GM21619 (cell line): ENCODE measurements at regions not wholly inside any gene's neighbourhood (a gene's known extent, or its start where the extent isn't known, plus 50 kb on each side); places are given as distances from the start of the nearest gene placed in this dataset.

Source experiments
- ATAC-seq: cut with Tn5 transposase; IDR thresholded peaks from one replicate; pipeline ENCODE4 v1.9.1; 2021; ENCODE audit not compliant: unreplicated experiment

DNA sequence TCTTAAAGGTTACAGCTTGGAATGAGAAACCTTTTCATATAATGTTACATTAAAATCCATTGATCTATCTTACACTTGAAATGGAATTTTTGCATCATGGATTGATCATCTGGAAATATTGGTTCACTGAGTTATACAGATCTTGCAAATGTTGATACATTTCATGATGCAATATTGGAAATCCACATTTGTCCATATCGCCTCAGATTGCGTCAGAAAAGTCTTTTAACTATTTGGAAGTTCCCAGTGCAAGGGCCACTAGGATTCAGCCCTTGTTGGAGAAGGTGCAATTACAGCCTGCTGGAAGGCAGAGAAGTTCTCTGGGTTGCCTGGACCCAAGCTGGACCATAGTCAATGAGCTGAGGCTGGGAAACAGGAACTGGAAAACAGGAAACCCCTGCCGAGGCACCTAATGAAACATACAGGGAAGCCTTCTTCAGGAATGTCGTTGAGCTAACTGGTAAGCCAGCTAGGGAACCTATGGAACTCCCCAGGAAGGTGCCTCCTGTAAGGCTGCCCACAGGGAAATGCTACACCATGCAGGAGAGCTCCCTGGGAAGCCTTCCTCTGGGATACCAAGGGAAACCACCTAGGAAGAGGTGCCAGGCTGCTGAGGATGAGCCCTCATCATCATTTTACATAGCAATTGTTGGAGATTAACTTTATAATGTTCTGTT, 600.4 kb upstream of the CADM1 start:
- ATAC-seq: no peak

DNA sequence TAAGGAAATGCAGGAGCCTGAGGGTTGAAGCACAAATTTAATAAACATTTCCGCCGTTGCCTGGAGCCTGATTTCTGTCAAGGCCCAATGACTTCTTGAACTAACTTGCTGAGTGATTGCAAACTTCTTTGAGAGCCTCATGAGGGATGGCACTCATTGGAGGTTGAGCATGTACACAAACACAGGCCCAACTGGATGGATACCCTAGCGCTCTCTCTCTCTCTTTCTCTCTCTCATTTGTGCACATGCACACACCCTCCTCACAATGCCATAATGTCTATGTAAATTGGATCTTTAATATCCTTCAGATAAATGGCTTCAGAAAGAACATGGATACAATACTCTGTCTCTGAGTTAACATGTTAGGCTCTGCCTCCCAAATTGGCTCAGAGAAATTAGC, 597.7 kb upstream of the CADM1 start:
- ATAC-seq: no peak

DNA sequence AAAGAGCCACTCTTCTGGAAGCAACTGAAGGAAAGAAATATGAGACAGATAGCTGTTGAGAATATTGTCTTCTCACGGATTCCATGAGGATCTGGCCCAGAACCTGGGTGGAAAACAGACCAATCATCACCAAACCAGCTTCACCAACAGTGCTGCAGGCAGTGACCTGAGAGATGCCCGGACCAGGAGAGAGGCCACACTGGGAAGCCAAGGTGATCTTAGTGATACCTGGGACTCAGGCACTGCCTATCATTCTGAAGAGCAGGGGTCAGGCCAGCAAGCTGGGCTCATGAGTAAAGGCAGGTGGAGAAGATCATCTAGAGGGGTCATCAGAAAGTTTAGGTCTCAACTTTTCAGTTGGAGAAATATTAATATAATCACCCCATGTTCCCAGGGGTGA, 595.8 kb upstream of the CADM1 start:
- no peak for ATAC-seq

DNA sequence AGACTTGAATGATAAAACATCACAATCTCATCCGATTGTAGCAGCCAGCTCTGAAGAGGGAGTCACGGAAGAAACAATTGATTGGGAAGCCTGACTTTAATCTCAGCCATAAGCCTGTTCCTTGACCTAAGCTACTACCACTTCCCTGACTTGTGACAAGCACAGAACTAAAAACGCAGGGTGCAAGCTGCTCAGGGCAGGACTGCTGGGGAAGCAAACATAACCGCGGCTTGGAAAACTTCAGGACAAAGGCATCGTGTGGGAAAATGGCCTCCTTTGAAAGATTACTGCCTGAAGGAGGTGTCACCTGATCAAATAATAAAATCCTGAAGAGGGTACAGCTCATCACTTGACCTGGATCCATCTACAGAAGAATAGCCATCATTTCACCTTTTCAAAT, 595.3 kb upstream of the CADM1 start:
- ATAC-seq: no peak

DNA sequence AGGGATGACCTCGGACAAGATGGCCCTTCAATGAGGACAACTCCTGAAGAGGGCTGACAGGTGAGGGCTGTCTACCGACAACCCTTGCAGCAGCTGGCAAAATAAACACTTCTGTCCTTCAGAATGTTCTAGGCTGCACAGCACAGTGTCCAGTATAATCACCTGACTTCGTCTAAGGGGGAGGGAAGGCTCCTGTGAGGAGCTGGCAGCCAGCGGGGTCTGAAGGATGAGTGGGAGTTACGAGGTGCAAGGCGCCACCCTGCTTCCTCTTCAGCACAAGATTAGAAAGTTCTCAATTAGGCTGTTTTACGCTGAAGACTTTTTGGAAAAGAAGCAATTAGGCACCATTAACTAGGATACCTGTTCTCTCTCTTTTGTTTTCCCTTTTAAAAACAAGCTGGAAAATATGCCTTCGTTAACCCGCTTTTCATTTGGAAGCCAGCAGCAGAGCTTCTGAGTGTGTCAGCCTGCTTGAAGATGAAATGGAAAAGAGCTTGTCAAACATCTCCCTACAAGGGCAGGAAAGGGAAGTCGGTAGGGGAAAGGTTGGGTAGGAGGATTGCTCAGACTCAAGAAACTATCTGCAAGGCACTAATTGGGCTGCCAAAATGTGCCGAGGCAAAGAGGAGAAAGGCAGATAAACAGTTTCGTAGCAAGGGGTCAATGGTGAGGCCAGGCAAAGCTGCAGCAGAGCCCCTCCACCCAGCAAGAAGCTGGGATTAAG, 592.2 kb upstream of the CADM1 start:
- ATAC-seq: no peak

DNA sequence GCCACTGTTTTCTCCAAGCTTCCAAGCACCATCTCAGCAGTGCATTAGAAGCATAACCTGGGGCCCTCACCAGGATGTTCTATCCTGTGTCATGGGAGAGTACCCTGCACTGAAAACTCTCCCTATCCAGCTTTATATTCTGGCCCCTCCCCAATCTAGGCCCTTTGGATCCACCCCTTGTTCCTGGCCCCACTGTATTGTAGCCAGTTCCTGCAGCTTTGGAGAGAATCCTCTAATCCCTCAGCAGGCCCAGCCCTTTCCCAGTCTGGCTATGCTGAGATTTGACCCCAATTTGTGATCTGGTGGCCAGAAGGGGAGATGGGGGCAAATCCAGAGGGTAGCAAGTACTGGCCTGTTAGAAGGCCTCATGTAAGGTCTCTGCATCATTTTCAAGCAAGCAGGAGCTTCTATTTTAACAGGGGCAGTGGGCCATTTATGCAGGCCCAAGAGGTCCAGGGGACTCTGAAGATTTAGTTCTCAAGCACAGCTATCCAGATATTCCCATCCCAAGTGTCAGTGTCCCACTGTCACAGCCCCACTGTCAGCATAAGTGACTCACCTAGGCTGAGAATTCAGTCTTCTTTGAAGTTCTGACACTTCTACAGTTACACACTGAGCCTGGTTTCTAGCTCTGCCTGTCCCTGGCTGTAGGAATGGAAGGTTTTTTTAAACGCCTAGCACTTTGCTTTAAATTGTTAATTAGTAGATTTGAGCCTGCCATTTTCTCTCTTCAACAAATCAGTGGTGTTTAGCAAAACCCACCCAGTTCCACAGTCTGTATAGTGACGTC, 589.5 kb upstream of the CADM1 start:
- no peak for ATAC-seq

DNA sequence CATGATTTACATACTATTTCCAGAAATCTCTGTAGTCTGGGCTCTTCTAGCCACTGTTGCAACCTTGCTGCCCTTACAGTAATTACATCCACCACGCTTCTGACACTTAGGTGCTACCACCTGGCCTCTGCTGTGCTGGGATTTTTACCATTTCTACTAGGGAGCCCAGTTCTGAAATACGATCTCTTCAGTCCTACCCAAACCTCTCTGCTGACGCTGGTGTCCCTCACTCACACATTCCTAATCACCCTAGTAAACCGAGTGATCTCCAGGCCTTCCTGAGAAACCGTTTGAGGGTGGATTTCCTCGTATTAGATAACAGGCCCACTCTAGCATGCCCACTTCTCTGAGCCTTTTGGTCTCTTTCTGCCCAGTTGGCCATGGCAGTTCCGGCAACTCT, 588.9 kb upstream of the CADM1 start:
- ATAC-seq: no peak

DNA sequence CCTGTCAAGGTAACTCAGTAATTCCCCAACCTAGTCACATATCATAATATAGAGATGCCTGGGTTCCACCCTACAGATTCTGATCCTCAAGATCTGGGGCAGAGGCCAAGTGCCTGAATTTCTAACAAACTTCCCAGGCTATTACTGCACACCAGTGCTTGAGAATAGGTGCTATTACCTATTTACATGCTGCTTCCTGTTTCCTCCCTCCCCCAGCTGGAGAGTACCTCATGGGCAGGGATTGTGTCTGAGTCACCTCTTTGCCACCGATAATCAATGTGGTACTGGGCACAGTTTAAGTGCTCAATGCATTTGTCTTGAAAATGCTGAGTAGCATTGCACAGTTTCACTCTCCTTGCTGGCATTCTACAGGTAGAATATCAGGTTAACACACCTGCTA, 582.2 kb upstream of the CADM1 start:
- ATAC-seq: no peak

DNA sequence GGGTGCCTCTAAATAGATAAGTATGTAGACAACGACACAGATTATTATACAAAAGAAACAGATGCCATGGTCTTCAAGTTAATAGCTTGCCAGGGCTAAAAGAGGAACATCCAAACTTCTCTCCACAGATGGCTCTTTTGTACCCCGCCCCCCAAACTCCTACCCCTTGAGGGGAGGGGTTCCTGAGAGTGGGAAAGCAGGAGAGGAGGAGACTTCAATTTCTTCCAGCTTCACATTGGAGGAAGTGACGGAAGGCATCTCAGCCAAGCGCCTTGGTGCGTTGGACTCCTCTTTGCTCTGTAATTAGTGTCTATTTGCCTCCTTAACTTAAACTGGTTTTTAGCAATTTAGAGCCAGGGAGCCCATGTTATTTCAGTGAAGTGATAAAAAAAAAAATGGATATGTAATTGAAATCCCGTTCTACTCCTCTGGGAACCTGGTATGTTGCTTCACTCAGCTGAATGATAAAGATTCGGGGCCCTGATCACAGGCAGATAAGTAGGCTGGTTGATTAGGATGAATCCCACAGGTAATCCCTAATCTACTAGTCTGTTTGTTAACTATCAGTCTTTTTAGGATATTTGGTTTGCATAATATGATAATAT, 580.9 kb upstream of the CADM1 start:
- no peak for ATAC-seq

DNA sequence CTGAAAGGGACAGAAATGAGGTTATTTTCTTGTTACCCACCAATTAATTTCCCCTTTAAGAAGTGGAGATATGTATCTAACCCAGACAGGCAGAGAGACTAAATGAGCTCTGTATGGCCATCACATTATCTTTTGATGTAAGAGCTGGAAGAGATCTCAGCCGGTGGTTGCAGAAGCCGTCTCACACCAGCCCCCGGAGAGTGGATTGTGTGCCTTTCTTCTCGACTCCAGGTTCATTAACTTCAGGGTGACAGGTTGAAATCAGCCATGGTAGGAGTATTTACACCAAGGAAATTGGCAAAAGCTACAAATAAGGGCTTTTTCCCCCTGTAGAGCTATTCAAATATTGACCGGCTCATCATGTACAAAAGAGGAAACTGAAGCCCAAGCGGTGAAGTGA, 580.3 kb upstream of the CADM1 start:
- no peak for ATAC-seq

DNA sequence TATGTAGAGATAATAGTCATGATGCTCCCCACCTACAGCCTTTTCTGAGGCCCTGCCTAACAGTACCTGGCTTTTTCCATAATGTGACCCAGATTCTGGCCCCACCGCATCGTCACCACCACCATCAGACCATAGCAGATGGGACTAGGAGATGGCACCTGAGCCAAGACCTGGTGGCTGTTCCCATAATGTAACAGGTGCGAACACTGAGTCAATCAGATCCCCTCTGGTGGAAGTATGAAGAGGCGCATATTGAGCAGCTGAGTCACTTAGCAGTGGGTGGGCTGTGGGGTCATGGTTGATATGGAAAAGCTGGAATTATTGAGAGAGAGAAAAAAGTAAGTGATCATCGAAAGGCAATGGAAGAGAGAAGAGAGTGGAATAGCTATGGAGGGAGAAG, 578.0 kb upstream of the CADM1 start:
- no peak for ATAC-seq

DNA sequence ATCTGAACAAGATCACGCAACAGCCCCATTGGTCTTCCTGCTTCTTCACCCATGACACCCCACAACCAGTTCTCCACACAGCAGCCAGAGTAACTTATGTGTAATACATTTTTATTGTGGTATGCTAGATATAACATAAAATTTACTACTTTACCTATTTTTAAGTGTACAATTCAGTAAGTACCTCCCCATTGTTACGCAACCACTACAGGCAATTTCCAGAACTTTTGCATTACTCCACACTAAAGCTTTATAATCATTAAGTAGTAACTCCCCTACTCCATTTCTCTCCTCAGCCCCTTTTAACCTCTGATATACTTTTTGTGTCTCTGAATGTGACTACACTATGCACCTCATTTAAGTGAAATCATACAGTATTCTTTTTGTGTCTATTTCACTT, 575.4 kb upstream of the CADM1 start:
- no peak for ATAC-seq

DNA sequence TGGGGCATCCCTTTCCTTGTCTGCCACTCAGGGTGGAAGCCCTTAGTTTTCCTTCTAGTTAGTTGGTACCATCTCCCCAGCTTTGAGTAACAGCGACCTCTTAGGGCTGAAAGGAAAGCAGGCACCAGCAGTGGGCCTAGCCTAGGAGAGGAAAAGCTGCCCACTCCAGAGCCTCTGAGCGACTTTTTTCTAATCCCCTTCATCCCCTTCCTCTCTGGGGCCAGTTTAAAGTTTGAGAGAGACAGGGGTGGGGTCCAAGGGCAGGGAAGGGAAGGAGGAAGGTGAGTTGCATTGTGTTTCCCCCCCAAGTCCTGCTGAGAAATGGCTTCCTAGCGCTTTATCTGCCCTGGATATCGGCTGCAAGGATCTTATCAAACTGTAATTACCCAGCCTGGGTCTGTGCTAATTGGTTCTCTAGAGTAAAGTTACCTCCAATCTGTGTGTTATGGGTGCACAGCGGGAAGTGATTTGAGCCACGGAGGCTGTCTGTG, 573.9 kb upstream of the CADM1 start:
- ATAC-seq: no peak

DNA sequence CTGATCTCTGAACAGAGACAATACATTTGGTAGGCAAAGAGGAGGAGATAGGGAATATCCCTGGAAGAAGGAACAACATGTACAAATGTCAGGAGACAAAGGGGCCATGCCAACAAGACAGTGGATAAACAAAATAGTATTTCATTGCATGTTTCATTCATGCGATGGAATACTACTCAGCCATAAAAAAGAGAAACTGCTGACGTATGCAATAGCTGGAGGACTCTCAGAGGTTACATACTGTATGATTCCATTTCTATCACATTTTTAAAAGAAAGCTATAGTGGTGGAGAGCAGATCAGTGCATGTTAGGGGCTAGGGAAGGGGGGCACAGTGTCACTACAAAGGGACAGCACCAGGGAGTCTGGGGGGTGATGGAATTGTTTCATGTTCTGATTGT, 572.9 kb upstream of the CADM1 start:
- no peak for ATAC-seq

DNA sequence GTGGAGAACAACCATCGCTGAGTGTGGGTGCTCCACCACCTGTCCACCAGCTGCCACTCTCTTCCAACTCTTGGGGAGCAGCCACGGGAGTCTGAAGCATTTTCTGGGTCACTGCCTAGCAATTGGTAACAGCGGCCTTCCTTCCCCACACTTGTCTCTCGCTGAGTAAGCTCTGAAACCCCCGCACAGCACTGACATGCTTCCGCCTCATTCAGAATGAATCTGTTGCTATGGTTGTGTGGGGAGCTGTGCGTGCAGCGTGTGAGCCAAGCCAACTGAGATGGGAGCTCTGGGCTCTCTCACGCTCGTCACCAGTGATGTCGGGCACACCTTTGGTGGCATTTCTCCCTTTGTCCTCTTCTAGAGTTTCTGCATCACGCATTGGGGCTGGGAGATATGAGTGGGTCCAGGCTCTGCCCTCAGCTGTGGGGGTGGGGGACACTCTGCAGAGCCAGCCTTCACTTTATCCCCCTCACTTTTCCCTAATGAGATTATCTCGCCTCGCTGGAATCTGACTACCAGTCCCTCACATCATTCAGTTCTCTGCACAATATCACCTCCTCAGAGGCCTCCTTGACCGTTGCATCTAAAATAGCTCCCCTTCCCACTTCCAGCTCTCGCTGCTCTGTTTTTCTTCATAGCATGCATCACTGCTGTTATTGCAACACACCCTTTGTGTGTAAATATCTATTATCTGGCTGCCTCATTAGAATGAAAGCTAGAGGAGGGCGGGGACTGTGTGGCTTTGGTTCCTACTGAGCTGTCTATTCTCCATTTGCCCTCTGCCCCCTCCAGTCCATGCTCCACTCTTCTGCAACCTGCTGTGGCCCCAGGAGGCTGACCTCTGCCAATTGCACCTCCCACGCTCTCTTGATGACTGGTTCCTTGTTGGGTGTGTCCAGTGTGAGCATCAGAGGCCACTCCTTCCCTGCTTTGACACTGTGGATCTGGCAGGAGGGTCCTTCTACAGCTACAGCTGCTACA, 569.9 kb upstream of the CADM1 start:
- ATAC-seq: peak; percentile 74

DNA sequence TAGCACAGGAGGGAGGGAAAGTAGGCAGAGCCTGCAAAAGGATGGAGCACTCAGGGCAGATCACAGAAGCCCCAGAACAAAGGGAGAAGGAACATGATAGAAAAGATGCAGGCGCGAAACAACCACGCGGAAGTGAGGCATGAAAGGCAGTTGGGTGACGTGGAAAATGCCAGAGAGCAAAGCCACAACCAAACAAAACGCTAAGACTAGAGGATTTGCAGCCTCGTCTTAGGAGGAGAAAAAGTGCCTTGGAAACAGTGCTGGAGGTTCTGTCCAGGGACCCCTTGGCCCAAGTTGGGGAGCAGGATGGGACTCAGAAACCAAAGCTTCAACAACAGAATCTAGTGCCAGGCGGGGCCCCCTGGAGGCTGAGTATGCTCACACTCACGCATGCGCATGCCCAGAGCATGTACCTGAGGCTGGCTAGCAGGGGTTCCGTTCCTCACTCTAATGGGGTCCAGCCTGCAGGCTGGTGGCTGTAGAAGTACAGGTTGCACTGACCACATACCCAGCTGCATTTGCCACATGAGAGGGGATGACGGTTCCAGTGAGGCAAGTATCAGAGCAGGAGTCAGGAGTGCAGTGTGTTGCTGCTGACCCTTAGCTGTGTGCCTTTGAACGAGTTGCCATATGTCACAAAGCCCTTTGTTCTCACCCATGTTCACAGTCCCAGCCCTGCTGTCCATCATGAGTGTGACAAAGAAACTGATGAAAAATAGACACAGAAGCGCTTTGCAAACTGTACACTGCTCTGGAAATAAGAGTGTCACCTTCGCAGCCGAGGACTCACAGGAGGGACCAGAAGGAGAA, 568.6 kb upstream of the CADM1 start:
- ATAC-seq: no peak

DNA sequence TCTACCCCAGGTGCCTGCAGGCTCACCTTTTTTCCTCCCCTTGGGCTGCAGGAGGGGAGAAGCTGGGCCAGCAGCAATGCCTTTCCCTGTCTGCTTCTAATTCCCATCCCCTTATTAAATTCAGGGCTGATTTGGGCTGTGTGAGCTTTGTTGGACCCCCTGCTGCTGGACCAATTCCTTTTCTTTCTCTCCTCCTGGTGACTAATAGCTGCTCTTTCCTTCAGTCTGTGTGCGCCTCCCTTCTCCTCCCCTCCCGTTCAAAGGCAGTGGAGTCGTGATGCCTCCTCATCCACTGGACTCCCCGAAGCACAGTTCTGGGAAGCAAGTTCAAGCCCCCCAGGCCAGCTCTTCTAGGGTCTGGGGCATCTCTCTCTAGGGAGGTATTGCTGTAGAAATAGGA, 567.9 kb upstream of the CADM1 start:
- no peak for ATAC-seq

DNA sequence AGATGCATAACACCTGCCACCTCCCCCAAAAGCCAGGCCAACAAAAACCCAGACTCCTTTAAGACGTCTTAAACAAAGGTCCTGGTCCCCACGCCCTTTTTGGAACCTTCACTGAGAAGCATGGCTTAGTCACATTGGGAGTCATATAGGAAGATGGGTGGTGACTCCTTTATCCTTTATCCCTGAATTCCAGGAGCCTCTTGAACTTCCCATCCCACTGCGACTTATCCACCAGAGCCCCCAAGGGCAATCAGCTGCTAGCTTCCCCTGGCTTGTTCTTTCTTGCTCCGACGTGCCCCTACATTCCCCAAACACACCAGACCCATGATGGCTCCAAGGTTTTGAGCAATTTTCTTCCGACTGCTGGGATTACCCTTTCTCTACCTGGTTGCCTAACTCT, 567.0 kb upstream of the CADM1 start:
- no peak for ATAC-seq

DNA sequence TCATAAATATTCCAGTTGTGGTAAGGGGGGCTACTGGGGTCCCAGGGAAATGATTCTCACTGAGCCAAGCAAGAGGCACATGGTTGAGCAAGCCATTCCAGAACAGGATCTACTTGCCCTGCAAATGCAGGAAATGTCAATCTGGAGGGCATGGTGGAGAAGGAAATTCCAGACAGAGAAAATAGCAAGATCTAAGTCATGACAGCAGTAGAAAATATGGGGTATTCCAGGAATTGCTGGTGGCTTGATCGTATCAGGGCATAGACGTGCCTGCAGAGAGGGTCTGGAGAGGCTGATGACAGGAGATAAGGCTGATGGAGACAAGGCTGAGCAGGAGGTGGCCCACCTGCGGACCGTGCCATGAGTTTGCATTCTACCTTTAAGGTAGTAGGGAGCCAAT, 566.3 kb upstream of the CADM1 start:
- ATAC-seq: no peak

DNA sequence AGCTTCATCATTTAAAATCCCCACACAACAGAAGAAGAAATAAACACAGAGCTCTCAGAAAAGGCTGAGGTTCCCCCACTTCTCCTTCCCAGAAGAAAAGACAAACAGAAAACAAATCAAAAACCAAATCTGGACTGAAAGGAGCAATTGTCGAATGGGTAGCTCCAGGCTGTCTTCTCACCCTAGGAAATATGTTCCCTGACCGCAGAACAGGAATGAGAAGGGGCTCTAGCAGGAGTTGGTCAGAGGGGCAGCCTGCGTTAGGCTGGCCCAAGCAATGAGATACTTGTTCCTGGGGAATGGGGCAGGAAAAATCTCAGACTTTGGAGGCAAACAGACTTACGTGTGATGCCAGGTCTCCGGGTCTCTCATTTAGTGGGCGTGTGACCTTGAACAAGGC, 562.6 kb upstream of the CADM1 start:
- no peak for ATAC-seq
